ENCODE measurements at regions not wholly inside any gene's neighbourhood (a gene's known extent, or its start where the extent isn't known, plus 50 kb on each side); places are given as distances from the start of the nearest gene placed in this dataset.
"Not testable (repeated sequence)": the region's sequence is repeated elsewhere in the genome, so short reads cannot be mapped to it uniquely, and the experiment has no call there.

- TF ChIP-seq, protein P1, sequence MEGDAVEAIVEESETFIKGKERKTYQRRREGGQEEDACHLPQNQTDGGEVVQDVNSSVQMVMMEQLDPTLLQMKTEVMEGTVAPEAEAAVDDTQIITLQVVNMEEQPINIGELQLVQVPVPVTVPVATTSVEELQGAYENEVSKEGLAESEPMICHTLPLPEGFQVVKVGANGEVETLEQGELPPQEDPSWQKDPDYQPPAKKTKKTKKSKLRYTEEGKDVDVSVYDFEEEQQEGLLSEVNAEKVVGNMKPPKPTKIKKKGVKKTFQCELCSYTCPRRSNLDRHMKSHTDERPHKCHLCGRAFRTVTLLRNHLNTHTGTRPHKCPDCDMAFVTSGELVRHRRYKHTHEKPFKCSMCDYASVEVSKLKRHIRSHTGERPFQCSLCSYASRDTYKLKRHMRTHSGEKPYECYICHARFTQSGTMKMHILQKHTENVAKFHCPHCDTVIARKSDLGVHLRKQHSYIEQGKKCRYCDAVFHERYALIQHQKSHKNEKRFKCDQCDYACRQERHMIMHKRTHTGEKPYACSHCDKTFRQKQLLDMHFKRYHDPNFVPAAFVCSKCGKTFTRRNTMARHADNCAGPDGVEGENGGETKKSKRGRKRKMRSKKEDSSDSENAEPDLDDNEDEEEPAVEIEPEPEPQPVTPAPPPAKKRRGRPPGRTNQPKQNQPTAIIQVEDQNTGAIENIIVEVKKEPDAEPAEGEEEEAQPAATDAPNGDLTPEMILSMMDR (IDR thresholded peaks at IDR 0.05), result not testable (repeated sequence)
- TF ChIP-seq EP300, POLR2A (IDR thresholded peaks at IDR 0.05): not testable (repeated sequence)
Observed at GRCh38 chr4:52207146-52207545, 156.0 kb downstream of the SPATA18 start.
